Vagina (tissue), 2 donors: ENCODE measurements at regions not wholly inside any gene's neighbourhood (a gene's known extent, or its start where the extent isn't known, plus 50 kb on each side); places are given as distances from the start of the nearest gene placed in this dataset.
A peak's percentile ranks its signal among the peaks of the same experiment; 100 is the strongest.

Source experiments
- DNase-seq, 2 donors: peaks; one replicate each; pipeline ENCODE4 v3.0.0-alpha.2; 2017; ENCODE audit errors: extremely low spot score in 2 of 2
- H3K27ac ChIP-seq: fragments of 200-600 bp; sonication (generic); one replicate; pipeline ENCODE4 v1.5.1; 2019
- H3K27me3 ChIP-seq: fragments of 200-600 bp; sonication (generic); one replicate; pipeline ENCODE4 v1.5.1; 2019
- H3K36me3 ChIP-seq, 2 donors: fragments of 200-600 bp; sonication (generic); one replicate each; pipeline ENCODE4 v1.5.1; 2017 to 2019
- H3K4me1 ChIP-seq: fragments of 200-600 bp; sonication (generic); one replicate; pipeline ENCODE4 v1.5.1; 2019
- H3K4me3 ChIP-seq, 2 donors: fragments of 200-600 bp; sonication (generic); 1 replicate in 1 of 2; 2 replicates in 1 of 2; pipeline ENCODE4 v1.5.1; 2016 to 2019
- H3K9me3 ChIP-seq: fragments of 200-600 bp; sonication (generic); one replicate; pipeline ENCODE4 v1.5.1; 2019
- POLR2A ChIP-seq, 2 donors: fragments of 450-650 bp; IDR thresholded peaks; one replicate each; pipeline ENCODE4 v1.6.1; 2017; ENCODE audit warnings: antibody characterized with exemption in 2 of 2, mild to moderate bottlenecking in 2 of 2, moderate library complexity in 2 of 2
- POLR2AphosphoS5 ChIP-seq, 2 donors: sonication (generic); formaldehyde crosslinking; IDR thresholded peaks; one replicate each; pipeline ENCODE4 v1.9.0; 2017; ENCODE audit warnings: antibody characterized with exemption in 2 of 2, mild to moderate bottlenecking in 2 of 2, low read depth in 1 of 2; ENCODE audit not compliant: insufficient read depth in 1 of 2
- intact Hi-C: fragments of 100-400 bp; cut with DNase I; formaldehyde crosslinking; loops from one replicate; pipeline ENCODE4 v1.15.1; 2023
- TF ChIP-seq, protein P1 (sequence below), 3 experiments: fragments of 450-650 bp in 2 of 3; fragments of 200-600 bp in 1 of 3; sonication (generic) in 1 of 3; IDR thresholded peaks; one replicate each; pipeline ENCODE4 v1.5.1; 2017 to 2019; ENCODE audit warnings: antibody characterized with exemption in 3 of 3, mild to moderate bottlenecking in 2 of 3, moderate library complexity in 2 of 3

GRCh38 chr9:12880406-12881015, 105.7 kb downstream of the LURAP1L start:
- Histone ChIP-seq H3K4me1 (peaks cover 13% of the 10 kb centered on the region), H3K36me3 (no peaks in the 10 kb centered on the region), H3K27ac (peak overlapping the region; percentile 18), H3K9me3 (no peaks in the 10 kb centered on the region), H3K4me3 (no peak overlapping the region), H3K27me3 (no peaks in the 10 kb centered on the region)
- no peak for DNase-seq
- TF ChIP-seq, protein P1, sequence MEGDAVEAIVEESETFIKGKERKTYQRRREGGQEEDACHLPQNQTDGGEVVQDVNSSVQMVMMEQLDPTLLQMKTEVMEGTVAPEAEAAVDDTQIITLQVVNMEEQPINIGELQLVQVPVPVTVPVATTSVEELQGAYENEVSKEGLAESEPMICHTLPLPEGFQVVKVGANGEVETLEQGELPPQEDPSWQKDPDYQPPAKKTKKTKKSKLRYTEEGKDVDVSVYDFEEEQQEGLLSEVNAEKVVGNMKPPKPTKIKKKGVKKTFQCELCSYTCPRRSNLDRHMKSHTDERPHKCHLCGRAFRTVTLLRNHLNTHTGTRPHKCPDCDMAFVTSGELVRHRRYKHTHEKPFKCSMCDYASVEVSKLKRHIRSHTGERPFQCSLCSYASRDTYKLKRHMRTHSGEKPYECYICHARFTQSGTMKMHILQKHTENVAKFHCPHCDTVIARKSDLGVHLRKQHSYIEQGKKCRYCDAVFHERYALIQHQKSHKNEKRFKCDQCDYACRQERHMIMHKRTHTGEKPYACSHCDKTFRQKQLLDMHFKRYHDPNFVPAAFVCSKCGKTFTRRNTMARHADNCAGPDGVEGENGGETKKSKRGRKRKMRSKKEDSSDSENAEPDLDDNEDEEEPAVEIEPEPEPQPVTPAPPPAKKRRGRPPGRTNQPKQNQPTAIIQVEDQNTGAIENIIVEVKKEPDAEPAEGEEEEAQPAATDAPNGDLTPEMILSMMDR (IDR thresholded peaks at IDR 0.05): no peak
- TF ChIP-seq POLR2A (IDR thresholded peaks at IDR 0.05) (no peak), POLR2AphosphoS5 (IDR thresholded peaks at IDR 0.05; ENCODE audit: insufficient read depth in 1 of 2, low read depth in 1 of 2) (no peak)
- intact Hi-C loops: no loop called here

DNA sequence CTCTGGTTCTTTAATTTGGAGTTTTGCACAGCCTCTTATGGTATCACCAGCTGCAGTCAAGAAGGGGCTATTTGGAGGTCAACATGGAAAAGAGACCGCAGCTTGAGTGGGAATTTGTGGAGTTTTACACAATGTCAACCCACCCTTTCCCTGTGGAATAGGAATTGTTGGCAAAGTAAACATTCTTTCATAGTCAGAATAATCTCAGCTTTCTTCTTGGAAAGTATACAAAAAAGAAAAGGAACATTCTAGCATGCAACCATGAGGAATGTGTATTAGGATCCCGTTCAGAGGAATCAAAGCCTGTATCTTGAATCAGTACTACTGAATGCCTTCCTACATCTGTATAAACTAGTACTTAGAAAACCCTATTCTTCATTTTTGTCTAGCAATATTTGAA, 107.6 kb downstream of the LURAP1L start:
- Histone ChIP-seq H3K4me1 (peaks cover 13% of the 10 kb centered on the region), H3K27me3 (no peaks in the 10 kb centered on the region), H3K4me3 (no peak overlapping the region), H3K9me3 (no peaks in the 10 kb centered on the region), H3K36me3 (no peaks in the 10 kb centered on the region), H3K27ac (peak overlapping the region; percentile 9)
- no peak for TF ChIP-seq POLR2A (IDR thresholded peaks at IDR 0.05)
- TF ChIP-seq, protein P1 (IDR thresholded peaks at IDR 0.05): no peak
- TF ChIP-seq POLR2AphosphoS5 (IDR thresholded peaks at IDR 0.05; ENCODE audit: insufficient read depth in 1 of 2, low read depth in 1 of 2): no peak
- DNase-seq: no peak
- intact Hi-C loops: no loop called here

- TF ChIP-seq, protein P1 (IDR thresholded peaks at IDR 0.05): peak in 1 of 3 experiments; percentile 48
- no peak for TF ChIP-seq POLR2AphosphoS5 (IDR thresholded peaks at IDR 0.05; ENCODE audit: insufficient read depth in 1 of 2, low read depth in 1 of 2)
- Histone ChIP-seq H3K9me3 (no peaks in the 10 kb centered on the region), H3K27ac (no peak overlapping the region), H3K27me3 (no peaks in the 10 kb centered on the region), H3K4me3 (no peak overlapping the region), H3K36me3 (no peaks in the 10 kb centered on the region), H3K4me1 (peaks cover 13% of the 10 kb centered on the region)
- intact Hi-C loops: no loop called here
- DNase-seq: no peak
Measured at GRCh38 chr9:12884736-12885395, 110.0 kb downstream of the LURAP1L start.

DNA sequence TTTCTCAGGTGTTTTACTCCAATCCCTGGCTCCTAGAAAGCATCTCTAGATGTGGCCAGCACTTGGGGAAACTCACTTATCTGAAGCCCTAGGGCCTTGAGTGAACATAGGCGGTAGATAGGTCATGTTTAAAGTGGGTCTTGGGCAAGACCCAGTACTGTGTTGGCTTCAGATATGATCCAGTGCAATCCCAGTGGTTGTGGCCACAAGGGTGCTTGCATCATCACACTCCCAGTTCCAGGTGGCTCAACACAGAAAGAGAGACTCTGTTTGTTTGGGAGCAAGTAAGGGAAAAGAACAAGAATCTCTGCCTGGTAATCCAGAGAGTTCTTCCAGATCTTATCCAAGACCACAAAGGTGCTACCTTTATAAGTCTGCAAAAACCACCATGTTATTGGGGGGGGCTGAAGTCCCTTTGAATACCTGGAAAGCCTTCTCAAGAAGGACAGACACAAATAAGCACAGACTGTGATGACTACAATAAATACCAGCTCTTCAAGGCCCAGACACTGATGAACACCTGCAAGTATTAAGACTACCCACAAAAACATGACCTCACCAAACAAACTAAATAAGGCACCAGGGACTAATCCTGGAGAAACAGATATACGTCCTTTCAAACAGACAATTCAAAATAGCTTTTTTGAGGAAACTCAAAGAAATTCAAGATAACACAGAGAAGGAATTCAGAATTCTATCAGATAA, 114.7 kb downstream of the LURAP1L start:
- Histone ChIP-seq H3K36me3 (no peaks in the 10 kb centered on the region), H3K27ac (no peak overlapping the region), H3K4me1 (no peaks in the 10 kb centered on the region), H3K9me3 (no peaks in the 10 kb centered on the region), H3K27me3 (no peaks in the 10 kb centered on the region), H3K4me3 (no peak overlapping the region)
- TF ChIP-seq POLR2AphosphoS5 (IDR thresholded peaks at IDR 0.05; ENCODE audit: insufficient read depth in 1 of 2, low read depth in 1 of 2) (no peak), POLR2A (IDR thresholded peaks at IDR 0.05) (no peak)
- TF ChIP-seq, protein P1 (IDR thresholded peaks at IDR 0.05): no peak
- DNase-seq: no peak
- intact Hi-C loops: no loop called here

DNA sequence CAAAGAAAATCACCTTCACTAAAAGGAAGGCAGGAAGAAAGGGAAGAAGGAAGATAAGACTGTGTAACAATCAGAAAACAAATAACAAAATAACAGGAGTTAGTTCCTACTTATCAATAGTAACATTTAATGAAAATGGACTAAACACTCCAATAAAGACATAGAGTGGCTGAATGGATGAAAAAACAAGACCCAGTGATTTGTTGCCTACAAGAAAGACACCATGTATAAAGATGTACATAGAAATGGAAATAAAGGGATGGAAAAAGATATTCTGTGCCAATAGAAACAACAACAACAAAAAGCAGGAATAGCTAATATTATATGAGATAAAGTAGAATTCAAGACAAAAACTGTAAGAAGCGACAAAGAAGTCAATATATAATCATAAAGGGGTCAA, 116.8 kb downstream of the LURAP1L start:
- no peak for DNase-seq
- intact Hi-C loops: no loop called here
- TF ChIP-seq POLR2AphosphoS5 (IDR thresholded peaks at IDR 0.05; ENCODE audit: insufficient read depth in 1 of 2, low read depth in 1 of 2) (no peak), POLR2A (IDR thresholded peaks at IDR 0.05) (no peak)
- TF ChIP-seq, protein P1 (IDR thresholded peaks at IDR 0.05): no peak
- H3K27ac ChIP-seq: no peak overlapping the region
- no peak overlapping the region for H3K4me3 ChIP-seq
- no peaks in the 10 kb centered on the region for H3K9me3 ChIP-seq
- H3K27me3 ChIP-seq: no peaks in the 10 kb centered on the region
- no peaks in the 10 kb centered on the region for H3K4me1 ChIP-seq
- H3K36me3 ChIP-seq: no peaks in the 10 kb centered on the region
